Activated T-helper 1 cell treated with anti-CD3 and anti-CD28 coated beads, Interleukin-12 subunit alpha, Interleukin-12 subunit beta, Interleukin-2, Interleukin-4 antibody, amounts not matched to agents 30 ng/mL and 10 ng/mL and 1 ng/mL, durations not matched to agents 14 hours and 24 hours and 36 hours (primary cell): ENCODE measurements at regions not wholly inside any gene's neighbourhood (a gene's known extent, or its start where the extent isn't known, plus 50 kb on each side); places are given as distances from the start of the nearest gene placed in this dataset.

Experiments used
- DNase-seq: peaks from one replicate; pipeline ENCODE4 v3.0.0; 2021; ENCODE audit warnings: low spot score
- H3K27ac Mint-ChIP-seq: one replicate; pipeline ENCODE4 v1.8.0; 2021; ENCODE audit warnings: mild to moderate bottlenecking, mixed read lengths
- H3K27me3 Mint-ChIP-seq: one replicate; pipeline ENCODE4 v1.8.0; 2022; ENCODE audit warnings: mild to moderate bottlenecking, moderate library complexity, mixed read lengths; ENCODE audit not compliant: insufficient read depth
- H3K36me3 Mint-ChIP-seq: one replicate; pipeline ENCODE4 v1.8.0; 2021; ENCODE audit warnings: low read depth, mixed read lengths
- H3K4me1 Mint-ChIP-seq: one replicate; pipeline ENCODE4 v1.8.0; 2021; ENCODE audit warnings: low read depth, mixed read lengths
- H3K4me3 Mint-ChIP-seq: one replicate; pipeline ENCODE4 v1.8.0; 2021; ENCODE audit warnings: mild to moderate bottlenecking, moderate library complexity, mixed read lengths
- H3K9me3 Mint-ChIP-seq: one replicate; pipeline ENCODE4 v1.8.0; 2021; ENCODE audit warnings: mixed read lengths
- intact Hi-C: fragments of 100-400 bp; cut with micrococcal nuclease; formaldehyde crosslinking; loops from one replicate; pipeline ENCODE4 v1.15.1; 2024

- H3K27ac Mint-ChIP-seq: no peak overlapping the region
- H3K4me3 Mint-ChIP-seq: no peak overlapping the region
- DNase-seq: no peak
- peaks cover 15% of the 10 kb centered on the region for H3K27me3 Mint-ChIP-seq
- no peaks in the 10 kb centered on the region for H3K4me1 Mint-ChIP-seq
- H3K36me3 Mint-ChIP-seq: no peaks in the 10 kb centered on the region
- H3K9me3 Mint-ChIP-seq: peaks cover 5% of the 10 kb centered on the region
- intact Hi-C loops: no loop called here
Observed at GRCh38 chr15:39298271-39298962, 282.5 kb upstream of the THBS1 start.

GRCh38 chr15:39299486-39300267 lies 281.2 kb upstream of the THBS1 start:
- Mint-ChIP-seq H3K27me3 (peaks cover 10% of the 10 kb centered on the region), H3K27ac (no peak overlapping the region), H3K36me3 (no peaks in the 10 kb centered on the region), H3K4me3 (no peak overlapping the region), H3K9me3 (no peaks in the 10 kb centered on the region), H3K4me1 (no peaks in the 10 kb centered on the region)
- no peak for DNase-seq
- intact Hi-C loops: no loop called here

- intact Hi-C loops: no loop called here
- no peak for DNase-seq
- no peak overlapping the region for H3K27ac Mint-ChIP-seq
- H3K9me3 Mint-ChIP-seq: no peaks in the 10 kb centered on the region
- no peak overlapping the region for H3K4me3 Mint-ChIP-seq
- H3K27me3 Mint-ChIP-seq: peaks cover 13% of the 10 kb centered on the region
- H3K4me1 Mint-ChIP-seq: no peaks in the 10 kb centered on the region
- no peaks in the 10 kb centered on the region for H3K36me3 Mint-ChIP-seq
Observed at GRCh38 chr15:39300451-39301153, 280.3 kb upstream of the THBS1 start.

- Mint-ChIP-seq H3K4me1 (no peaks in the 10 kb centered on the region), H3K4me3 (no peak overlapping the region), H3K9me3 (no peaks in the 10 kb centered on the region), H3K27me3 (peaks cover 13% of the 10 kb centered on the region), H3K27ac (no peak overlapping the region), H3K36me3 (no peaks in the 10 kb centered on the region)
- intact Hi-C loops: no loop called here
- DNase-seq: no peak
Observed at GRCh38 chr15:39301589-39301999, 279.3 kb upstream of the THBS1 start.

GRCh38 chr15:39302936-39303335 lies 277.9 kb upstream of the THBS1 start:
- no peak for DNase-seq
- no peak overlapping the region for H3K27ac Mint-ChIP-seq
- intact Hi-C loops: no loop called here
- H3K27me3 Mint-ChIP-seq: peaks cover 16% of the 10 kb centered on the region
- no peak overlapping the region for H3K4me3 Mint-ChIP-seq
- H3K36me3 Mint-ChIP-seq: no peaks in the 10 kb centered on the region
- no peaks in the 10 kb centered on the region for H3K4me1 Mint-ChIP-seq
- H3K9me3 Mint-ChIP-seq: no peaks in the 10 kb centered on the region

GRCh38 chr15:39304201-39304841 lies 276.6 kb upstream of the THBS1 start:
- no peaks in the 10 kb centered on the region for H3K36me3 Mint-ChIP-seq

GRCh38 chr15:39304931-39305728 lies 275.7 kb upstream of the THBS1 start:
- no peaks in the 10 kb centered on the region for H3K9me3 Mint-ChIP-seq
- no peaks in the 10 kb centered on the region for H3K4me1 Mint-ChIP-seq
- no peak overlapping the region for H3K4me3 Mint-ChIP-seq
- intact Hi-C loops: no loop called here
- no peaks in the 10 kb centered on the region for H3K36me3 Mint-ChIP-seq
- no peak overlapping the region for H3K27ac Mint-ChIP-seq
- no peak for DNase-seq
- peaks cover 11% of the 10 kb centered on the region for H3K27me3 Mint-ChIP-seq

More at GRCh38 chr15:39304201-39304841, 276.6 kb upstream of the THBS1 start:
- Mint-ChIP-seq H3K9me3 (no peaks in the 10 kb centered on the region), H3K4me3 (no peak overlapping the region), H3K27me3 (peaks cover 16% of the 10 kb centered on the region), H3K4me1 (no peaks in the 10 kb centered on the region), H3K27ac (no peak overlapping the region)
- intact Hi-C loops: no loop called here
- no peak for DNase-seq

- H3K27me3 Mint-ChIP-seq: peaks cover 5% of the 10 kb centered on the region
- H3K4me3 Mint-ChIP-seq: no peak overlapping the region
- intact Hi-C loops: no loop called here
- H3K4me1 Mint-ChIP-seq: no peaks in the 10 kb centered on the region
- no peaks in the 10 kb centered on the region for H3K9me3 Mint-ChIP-seq
- no peaks in the 10 kb centered on the region for H3K36me3 Mint-ChIP-seq
- H3K27ac Mint-ChIP-seq: no peak overlapping the region
- no peak for DNase-seq
Observed at GRCh38 chr15:39310633-39311032, 270.2 kb upstream of the THBS1 start.

GRCh38 chr15:39312984-39313383 lies 267.9 kb upstream of the THBS1 start:
- no peak overlapping the region for H3K4me3 Mint-ChIP-seq
- H3K27ac Mint-ChIP-seq: no peak overlapping the region
- no peaks in the 10 kb centered on the region for H3K4me1 Mint-ChIP-seq
- intact Hi-C loops: no loop called here
- H3K9me3 Mint-ChIP-seq: no peaks in the 10 kb centered on the region
- DNase-seq: no peak
- no peaks in the 10 kb centered on the region for H3K27me3 Mint-ChIP-seq
- no peaks in the 10 kb centered on the region for H3K36me3 Mint-ChIP-seq

GRCh38 chr15:39313467-39313866 lies 267.4 kb upstream of the THBS1 start:
- no peaks in the 10 kb centered on the region for H3K36me3 Mint-ChIP-seq
- DNase-seq: no peak
- H3K27ac Mint-ChIP-seq: no peak overlapping the region
- intact Hi-C loops: no loop called here
- no peak overlapping the region for H3K4me3 Mint-ChIP-seq
- H3K27me3 Mint-ChIP-seq: no peaks in the 10 kb centered on the region
- H3K4me1 Mint-ChIP-seq: no peaks in the 10 kb centered on the region
- no peaks in the 10 kb centered on the region for H3K9me3 Mint-ChIP-seq

- intact Hi-C loops: no loop called here
- Mint-ChIP-seq H3K4me1 (no peaks in the 10 kb centered on the region), H3K36me3 (no peaks in the 10 kb centered on the region), H3K4me3 (no peak overlapping the region), H3K9me3 (no peaks in the 10 kb centered on the region), H3K27me3 (no peaks in the 10 kb centered on the region), H3K27ac (no peak overlapping the region)
- DNase-seq: no peak
Observed at GRCh38 chr15:39313881-39314280, 267.0 kb upstream of the THBS1 start.

- no peak for DNase-seq
- intact Hi-C loops: no loop called here
- no peak overlapping the region for H3K27ac Mint-ChIP-seq
- no peaks in the 10 kb centered on the region for H3K9me3 Mint-ChIP-seq
- H3K4me3 Mint-ChIP-seq: no peak overlapping the region
- no peaks in the 10 kb centered on the region for H3K27me3 Mint-ChIP-seq
- H3K36me3 Mint-ChIP-seq: no peaks in the 10 kb centered on the region
- H3K4me1 Mint-ChIP-seq: no peaks in the 10 kb centered on the region
Observed at GRCh38 chr15:39315206-39315850, 265.6 kb upstream of the THBS1 start.
